SK-N-SH treated with all-trans-retinoic acid at 6 μM for 48 hours (cell line): ENCODE measurements at regions not wholly inside any gene's neighbourhood (a gene's known extent, or its start where the extent isn't known, plus 50 kb on each side); places are given as distances from the start of the nearest gene placed in this dataset.

Experiments used
- ATAC-seq: fragments of 200-7000 bp; cut with Tn5 transposase; 3 replicates; pipeline ENCODE4 v1.9.1; 2020; ENCODE audit warnings: mild to moderate bottlenecking, moderate library complexity
- ARNTL ChIP-seq: fragments of 450-650 bp; formaldehyde crosslinking; IDR thresholded peaks from 2 replicates; pipeline ENCODE4 v1.5.0; 2020; ENCODE audit warnings: low read depth, mild to moderate bottlenecking, moderate library complexity, borderline replicate concordance
- BACH2 ChIP-seq: fragments of 250-450 bp; sonication (Bioruptor Pico); IDR thresholded peaks from 2 replicates; pipeline ENCODE4 v1.9.0; 2021; ENCODE audit warnings: mild to moderate bottlenecking, borderline replicate concordance
- CREB5 ChIP-seq: fragments of 250-450 bp; sonication (Bioruptor Pico); IDR thresholded peaks from 2 replicates; pipeline ENCODE4 v1.5.1; 2020; ENCODE audit warnings: low read depth, mild to moderate bottlenecking, moderate library complexity
- CSDC2 ChIP-seq: fragments of 250-450 bp; sonication (Bioruptor Pico); IDR thresholded peaks from 2 replicates; pipeline ENCODE4 v1.5.0; 2020; ENCODE audit warnings: mild to moderate bottlenecking, moderate library complexity
- CSRNP3 ChIP-seq: fragments of 250-450 bp; sonication (Bioruptor Pico); IDR thresholded peaks from 2 replicates; pipeline ENCODE4 v1.5.1; 2021; ENCODE audit warnings: mild to moderate bottlenecking, moderate library complexity
- ESRRG ChIP-seq: fragments of 250-450 bp; sonication (Bioruptor Pico); IDR thresholded peaks from 2 replicates; pipeline ENCODE4 v1.6.1; 2021; ENCODE audit warnings: mild to moderate bottlenecking
- GLIS3 ChIP-seq: fragments of 250-450 bp; sonication (Bioruptor Pico); IDR thresholded peaks from 2 replicates; pipeline ENCODE4 v1.5.0; 2020; ENCODE audit warnings: mild to moderate bottlenecking, moderate library complexity
- ISL1 ChIP-seq: fragments of 250-450 bp; sonication (Bioruptor Pico); IDR thresholded peaks from 2 replicates; pipeline ENCODE4 v2.1.2; 2022; ENCODE audit warnings: mild to moderate bottlenecking, moderate library complexity
- OSR1 ChIP-seq: fragments of 250-450 bp; sonication (Bioruptor Pico); IDR thresholded peaks from 2 replicates; pipeline ENCODE4 v1.8.0; 2022; ENCODE audit warnings: moderate library complexity, mild to moderate bottlenecking, inconsistent platforms
- PATZ1 ChIP-seq: fragments of 250-450 bp; sonication (Bioruptor Pico); IDR thresholded peaks from 2 replicates; pipeline ENCODE4 v1.8.0; 2020; ENCODE audit warnings: mild to moderate bottlenecking, moderate library complexity, borderline replicate concordance
- POU6F1 ChIP-seq: fragments of 250-450 bp; sonication (Bioruptor Pico); IDR thresholded peaks from 2 replicates; pipeline ENCODE4 v1.8.0; 2021; ENCODE audit warnings: low read depth, mild to moderate bottlenecking, moderate library complexity, borderline replicate concordance
- PPARA ChIP-seq: fragments of 250-450 bp; sonication (Bioruptor Pico); IDR thresholded peaks from 2 replicates; pipeline ENCODE4 v1.5.0; 2020; ENCODE audit warnings: mild to moderate bottlenecking, borderline replicate concordance
- RARB ChIP-seq: fragments of 250-450 bp; sonication (Bioruptor Pico); IDR thresholded peaks from 2 replicates; pipeline ENCODE4 v1.8.0; 2021; ENCODE audit warnings: mild to moderate bottlenecking, moderate library complexity
- SNAI2 ChIP-seq: fragments of 250-450 bp; sonication (Bioruptor Pico); IDR thresholded peaks from 2 replicates; pipeline ENCODE4 v1.5.0; 2020; ENCODE audit warnings: mild to moderate bottlenecking, moderate library complexity
- TCF4 ChIP-seq: fragments of 250-450 bp; sonication (Bioruptor Pico); IDR thresholded peaks from 2 replicates; pipeline ENCODE4 v1.8.0; 2021; ENCODE audit warnings: mild to moderate bottlenecking, moderate library complexity, borderline replicate concordance
- TOX ChIP-seq: fragments of 250-450 bp; sonication (Bioruptor Pico); IDR thresholded peaks from 2 replicates; pipeline ENCODE4 v1.8.0; 2021; ENCODE audit warnings: mild to moderate bottlenecking, moderate library complexity, borderline replicate concordance
- TSHZ2 ChIP-seq: fragments of 250-450 bp; sonication (Bioruptor Pico); IDR thresholded peaks from 2 replicates; pipeline ENCODE4 v1.5.0; 2020; ENCODE audit warnings: mild to moderate bottlenecking, moderate library complexity
- ZC3H10 ChIP-seq: fragments of 250-450 bp; sonication (Bioruptor Pico); IDR thresholded peaks from 2 replicates; pipeline ENCODE4 v1.5.1; 2021; ENCODE audit warnings: mild to moderate bottlenecking, moderate library complexity
- ZFP3 ChIP-seq: fragments of 250-450 bp; sonication (Bioruptor Pico); IDR thresholded peaks from 2 replicates; pipeline ENCODE4 v1.5.0; 2020; ENCODE audit warnings: mild to moderate bottlenecking, moderate library complexity
- ZNF565 ChIP-seq: fragments of 450-650 bp; formaldehyde crosslinking; conservative IDR thresholded peaks from 2 replicates; pipeline ENCODE4 v1.5.0; 2020; ENCODE audit warnings: low read depth, mild to moderate bottlenecking, moderate library complexity
- ZNF70 ChIP-seq: fragments of 450-650 bp; formaldehyde crosslinking; IDR thresholded peaks from 2 replicates; pipeline ENCODE4 v1.5.0; 2020; ENCODE audit warnings: mild to moderate bottlenecking, moderate library complexity
- ZNF8 ChIP-seq: fragments of 450-650 bp; formaldehyde crosslinking; IDR thresholded peaks from 2 replicates; pipeline ENCODE4 v1.5.0; 2020; ENCODE audit warnings: mild to moderate bottlenecking, moderate library complexity

- no peak for ATAC-seq
- TF ChIP-seq ISL1 (CRISPR knock-in tag), result no peak
- TF ChIP-seq PPARA (CRISPR knock-in tag), result no peak
- TF ChIP-seq ARNTL (CRISPR knock-in tag), result no peak
- no peak for TF ChIP-seq BACH2 (CRISPR knock-in tag)
- TF ChIP-seq ESRRG (CRISPR knock-in tag), result no peak
- no peak for TF ChIP-seq ZNF565 (CRISPR knock-in tag)
- no peak for TF ChIP-seq ZFP3
- TF ChIP-seq TOX (CRISPR knock-in tag), result no peak
- TF ChIP-seq ZNF70 (CRISPR knock-in tag), result no peak
- TF ChIP-seq ZNF8 (CRISPR knock-in tag), result no peak
- TF ChIP-seq SNAI2 (CRISPR knock-in tag), result no peak
- TF ChIP-seq ZC3H10 (CRISPR knock-in tag), result no peak
Observed at GRCh38 chr1:116252785-116253184, 120.3 kb upstream of the ATP1A1 start.

- no peak for ATAC-seq
- TF ChIP-seq GLIS3 (CRISPR knock-in tag), result no peak
Observed at GRCh38 chr1:116253566-116254382, 119.3 kb upstream of the ATP1A1 start.

- TF ChIP-seq ZNF70 (CRISPR knock-in tag), result no peak
- TF ChIP-seq SNAI2 (CRISPR knock-in tag), result no peak
- TF ChIP-seq ARNTL (CRISPR knock-in tag), result no peak
- no peak for TF ChIP-seq TCF4 (CRISPR knock-in tag)
- TF ChIP-seq TSHZ2 (CRISPR knock-in tag), result no peak
- TF ChIP-seq CREB5, result no peak
- TF ChIP-seq PATZ1 (CRISPR knock-in tag), result no peak
- TF ChIP-seq RARB (CRISPR knock-in tag), result no peak
- no peak for TF ChIP-seq CSDC2
- no peak for TF ChIP-seq TOX (CRISPR knock-in tag)
- TF ChIP-seq GLIS3 (CRISPR knock-in tag), result no peak
- no peak for ATAC-seq
Observed at GRCh38 chr1:116254776-116255175, 118.3 kb upstream of the ATP1A1 start.

- ATAC-seq, result no peak
- no peak for TF ChIP-seq BACH2 (CRISPR knock-in tag)
- TF ChIP-seq CREB5, result no peak
- no peak for TF ChIP-seq ZC3H10 (CRISPR knock-in tag)
- TF ChIP-seq ZNF565 (CRISPR knock-in tag), result no peak
- TF ChIP-seq GLIS3 (CRISPR knock-in tag), result no peak
- TF ChIP-seq OSR1 (CRISPR knock-in tag), result no peak
- no peak for TF ChIP-seq ISL1 (CRISPR knock-in tag)
- TF ChIP-seq ZNF70 (CRISPR knock-in tag), result no peak
- no peak for TF ChIP-seq POU6F1 (CRISPR knock-in tag)
- no peak for TF ChIP-seq CSDC2
- no peak for TF ChIP-seq RARB (CRISPR knock-in tag)
- TF ChIP-seq PPARA (CRISPR knock-in tag), result no peak
- no peak for TF ChIP-seq CSRNP3 (CRISPR knock-in tag)
Observed at GRCh38 chr1:116255486-116256285, 117.4 kb upstream of the ATP1A1 start.
